Glutamatergic neuron (in vitro differentiated cells): ENCODE measurements at regions not wholly inside any gene's neighbourhood (a gene's known extent, or its start where the extent isn't known, plus 50 kb on each side); places are given as distances from the start of the nearest gene placed in this dataset.

Experiments
- DNase-seq: peaks from one replicate; pipeline ENCODE4 v3.0.0; 2022
- H3K27ac Mint-ChIP-seq: one replicate; pipeline ENCODE4 v1.8.0; 2020; ENCODE audit warnings: mild to moderate bottlenecking, mixed read lengths, inconsistent platforms; ENCODE audit not compliant: unreplicated experiment
- H3K27me3 Mint-ChIP-seq: one replicate; pipeline ENCODE4 v1.8.0; 2020; ENCODE audit warnings: mild to moderate bottlenecking, moderate library complexity, mixed read lengths, inconsistent platforms; ENCODE audit not compliant: unreplicated experiment
- H3K36me3 Mint-ChIP-seq: one replicate; pipeline ENCODE4 v1.8.0; 2020; ENCODE audit warnings: mild to moderate bottlenecking, mixed read lengths, inconsistent platforms; ENCODE audit not compliant: unreplicated experiment
- H3K4me1 Mint-ChIP-seq: one replicate; pipeline ENCODE4 v1.8.0; 2020; ENCODE audit warnings: mild to moderate bottlenecking, low read depth, mixed read lengths, inconsistent platforms; ENCODE audit not compliant: unreplicated experiment
- H3K4me3 Mint-ChIP-seq: one replicate; pipeline ENCODE4 v1.8.0; 2020; ENCODE audit warnings: mild to moderate bottlenecking, mixed read lengths, inconsistent platforms; ENCODE audit not compliant: unreplicated experiment
- H3K9me3 Mint-ChIP-seq: one replicate; pipeline ENCODE4 v1.8.0; 2020; ENCODE audit warnings: mild to moderate bottlenecking, moderate library complexity, mixed read lengths, inconsistent platforms; ENCODE audit not compliant: unreplicated experiment
- CTCF ChIP-seq: fragments of 200-600 bp; sonication (generic); IDR thresholded peaks from one replicate; pipeline ENCODE4 v1.5.0; 2021; ENCODE audit not compliant: partially characterized antibody, unreplicated experiment

- no peak for TF ChIP-seq CTCF
- Mint-ChIP-seq H3K27ac (no peak overlapping the region), H3K36me3 (no peaks in the 10 kb centered on the region)
Observed at GRCh38 chr18:66156946-66157687, 406.3 kb downstream of the CDH7 start.

GRCh38 chr18:66150650-66151049 lies 399.8 kb downstream of the CDH7 start:
- H3K4me1 Mint-ChIP-seq = peaks cover 2% of the 10 kb centered on the region
- no peaks in the 10 kb centered on the region for H3K36me3 Mint-ChIP-seq
- H3K27ac Mint-ChIP-seq = no peak overlapping the region
- peaks cover 2% of the 10 kb centered on the region for H3K27me3 Mint-ChIP-seq
- H3K4me3 Mint-ChIP-seq = no peak overlapping the region
- no peaks in the 10 kb centered on the region for H3K9me3 Mint-ChIP-seq
- no peak for TF ChIP-seq CTCF
- DNase-seq = no peak

More at GRCh38 chr18:66156946-66157687, 406.3 kb downstream of the CDH7 start:
- H3K27me3 Mint-ChIP-seq = no peaks in the 10 kb centered on the region
- no peak for DNase-seq
- H3K4me1 Mint-ChIP-seq = no peaks in the 10 kb centered on the region
- no peaks in the 10 kb centered on the region for H3K9me3 Mint-ChIP-seq
- no peak overlapping the region for H3K4me3 Mint-ChIP-seq

GRCh38 chr18:66143029-66143428 lies 392.2 kb downstream of the CDH7 start:
- no peak for DNase-seq
- no peak overlapping the region for H3K4me3 Mint-ChIP-seq
- no peaks in the 10 kb centered on the region for H3K9me3 Mint-ChIP-seq
- H3K36me3 Mint-ChIP-seq = no peaks in the 10 kb centered on the region
- no peak overlapping the region for H3K27ac Mint-ChIP-seq
- no peak for TF ChIP-seq CTCF
- no peaks in the 10 kb centered on the region for H3K4me1 Mint-ChIP-seq
- peaks cover 2% of the 10 kb centered on the region for H3K27me3 Mint-ChIP-seq

GRCh38 chr18:66141716-66142115 lies 390.9 kb downstream of the CDH7 start:
- Mint-ChIP-seq H3K27ac (no peak overlapping the region), H3K9me3 (no peaks in the 10 kb centered on the region), H3K36me3 (no peaks in the 10 kb centered on the region), H3K4me1 (peaks cover 2% of the 10 kb centered on the region), H3K4me3 (no peak overlapping the region), H3K27me3 (peaks cover 2% of the 10 kb centered on the region)
- no peak for TF ChIP-seq CTCF
- DNase-seq = no peak

GRCh38 chr18:66138642-66139041 lies 387.8 kb downstream of the CDH7 start:
- H3K27ac Mint-ChIP-seq = no peak overlapping the region
- H3K9me3 Mint-ChIP-seq = no peaks in the 10 kb centered on the region
- no peak overlapping the region for H3K4me3 Mint-ChIP-seq
- no peak for DNase-seq
- no peaks in the 10 kb centered on the region for H3K27me3 Mint-ChIP-seq
- TF ChIP-seq CTCF = no peak
- no peaks in the 10 kb centered on the region for H3K36me3 Mint-ChIP-seq
- H3K4me1 Mint-ChIP-seq = peaks cover 7% of the 10 kb centered on the region
